ENCODE measurements at regions not wholly inside any gene's neighbourhood (a gene's known extent, or its start where the extent isn't known, plus 50 kb on each side); places are given as distances from the start of the nearest gene placed in this dataset.

GRCh38 chr3:126279853-126280252, 77.4 kb downstream of the KLF15 start:
- Histone ChIP-seq H3K36me3 (ENCODE audit: control insufficient read depth, insufficient read depth, low read length) (no peaks in the 10 kb centered on the region), H3K4me3 (ENCODE audit: low read depth, low read length) (no peak overlapping the region), H3K27me3 (ENCODE audit: control insufficient read depth, insufficient read depth, low read length) (no peaks in the 10 kb centered on the region)
- ChIA-PET POLR2A (no interaction called here), CTCF (no interaction called here)
- no peak for TF ChIP-seq CTCF (IDR thresholded peaks at IDR 0.05; ENCODE audit: insufficient read depth, low read depth, low read length)
- DNase-seq (ENCODE audit: low read depth), result no peak

GRCh38 chr3:126277629-126278378, 79.4 kb downstream of the KLF15 start:
- no peak for TF ChIP-seq CTCF (IDR thresholded peaks at IDR 0.05; ENCODE audit: insufficient read depth, low read depth, low read length)
- CTCF ChIA-PET, result interaction anchor here (1.9 kb wide), 1 partner anchor 8 kb away, joined by 4 read pairs; no protein-coding TSS in a partner anchor
- POLR2A ChIA-PET, result no interaction called here
- no peaks in the 10 kb centered on the region for H3K36me3 ChIP-seq (ENCODE audit: control insufficient read depth, insufficient read depth, low read length)
- no peak for DNase-seq (ENCODE audit: low read depth)
- H3K4me3 ChIP-seq (ENCODE audit: low read depth, low read length), result no peak overlapping the region
- no peaks in the 10 kb centered on the region for H3K27me3 ChIP-seq (ENCODE audit: control insufficient read depth, insufficient read depth, low read length)

GRCh38 chr3:126275620-126275904, 81.6 kb downstream of the KLF15 start:
- Histone ChIP-seq H3K36me3 (ENCODE audit: control insufficient read depth, insufficient read depth, low read length) (no peaks in the 10 kb centered on the region), H3K4me3 (ENCODE audit: low read depth, low read length) (no peak overlapping the region), H3K27me3 (ENCODE audit: control insufficient read depth, insufficient read depth, low read length) (no peaks in the 10 kb centered on the region)
- ChIA-PET CTCF (interaction anchor here (0.8 to 1.7 kb wide), 2 partner anchors 16 to 1280 kb away, joined by 3 to 4 read pairs; no protein-coding TSS in a partner anchor), POLR2A (interaction anchor here (0.6 kb wide), 1 partner anchor 8 kb away, joined by 3 read pairs; no protein-coding TSS in a partner anchor)
- DNase-seq (ENCODE audit: low read depth), result no peak
- TF ChIP-seq CTCF (IDR thresholded peaks at IDR 0.05; ENCODE audit: insufficient read depth, low read depth, low read length), result no peak

- ChIA-PET CTCF (interaction anchor here (0.8 to 1.7 kb wide), 2 partner anchors 16 to 1281 kb away, joined by 3 to 4 read pairs; no protein-coding TSS in a partner anchor), POLR2A (no interaction called here)
- no peaks in the 10 kb centered on the region for H3K36me3 ChIP-seq (ENCODE audit: control insufficient read depth, insufficient read depth, low read length)
- TF ChIP-seq CTCF (IDR thresholded peaks at IDR 0.05; ENCODE audit: insufficient read depth, low read depth, low read length), result no peak
- H3K4me3 ChIP-seq (ENCODE audit: low read depth, low read length), result no peak overlapping the region
- H3K27me3 ChIP-seq (ENCODE audit: control insufficient read depth, insufficient read depth, low read length), result no peaks in the 10 kb centered on the region
- no peak for DNase-seq (ENCODE audit: low read depth)
Measured at GRCh38 chr3:126274735-126275619, 82.2 kb downstream of the KLF15 start.

- H3K4me3 ChIP-seq (ENCODE audit: low read depth, low read length), result no peak overlapping the region
- ChIA-PET CTCF (interaction anchor here (1.5 kb wide), 1 partner anchor 8 kb away, joined by 4 read pairs; no protein-coding TSS in a partner anchor), POLR2A (no interaction called here)
- H3K36me3 ChIP-seq (ENCODE audit: control insufficient read depth, insufficient read depth, low read length), result no peaks in the 10 kb centered on the region
- H3K27me3 ChIP-seq (ENCODE audit: control insufficient read depth, insufficient read depth, low read length), result no peaks in the 10 kb centered on the region
- DNase-seq (ENCODE audit: low read depth), result no peak
- TF ChIP-seq CTCF (IDR thresholded peaks at IDR 0.05; ENCODE audit: insufficient read depth, low read depth, low read length), result no peak
Measured at GRCh38 chr3:126270145-126270811, 86.9 kb downstream of the KLF15 start.

Measured in BJ (cell line).